ENCODE measurements at regions not wholly inside any gene's neighbourhood (a gene's known extent, or its start where the extent isn't known, plus 50 kb on each side); places are given as distances from the start of the nearest gene placed in this dataset.

GRCh38 chr1:182147951-182148350 lies 86.4 kb upstream of the ZNF648 start:
- DNase-seq (ENCODE audit: low read depth) = no peak
- in situ Hi-C loops (cut with HindIII; ENCODE audit: low pct_unique_long_range_greater_than_20kb, low sequenced_read_pairs) = no loop called here

GRCh38 chr1:182147136-182147820 lies 85.8 kb upstream of the ZNF648 start:
- in situ Hi-C loops (cut with HindIII; ENCODE audit: low pct_unique_long_range_greater_than_20kb, low sequenced_read_pairs) = no loop called here
- no peak for DNase-seq (ENCODE audit: low read depth)

- in situ Hi-C loops (cut with HindIII; ENCODE audit: low pct_unique_long_range_greater_than_20kb, low sequenced_read_pairs) = no loop called here
Measured at GRCh38 chr1:182146286-182146685, 84.8 kb upstream of the ZNF648 start.

GRCh38 chr1:182145441-182145840 lies 83.9 kb upstream of the ZNF648 start:
- no peak for DNase-seq (ENCODE audit: low read depth)
- in situ Hi-C loops (cut with HindIII; ENCODE audit: low pct_unique_long_range_greater_than_20kb, low sequenced_read_pairs) = no loop called here

More at GRCh38 chr1:182146286-182146685, 84.8 kb upstream of the ZNF648 start:
- DNase-seq (ENCODE audit: low read depth) = no peak

- no peak for DNase-seq (ENCODE audit: low read depth)
- in situ Hi-C loops (cut with HindIII; ENCODE audit: low pct_unique_long_range_greater_than_20kb, low sequenced_read_pairs) = no loop called here
Measured at GRCh38 chr1:182144646-182145030, 83.1 kb upstream of the ZNF648 start.

- no peak for DNase-seq (ENCODE audit: low read depth)
- in situ Hi-C loops (cut with HindIII; ENCODE audit: low pct_unique_long_range_greater_than_20kb, low sequenced_read_pairs) = no loop called here
Measured at GRCh38 chr1:182143825-182144645, 82.5 kb upstream of the ZNF648 start.

- in situ Hi-C loops (cut with HindIII; ENCODE audit: low pct_unique_long_range_greater_than_20kb, low sequenced_read_pairs) = no loop called here
- DNase-seq (ENCODE audit: low read depth) = peak; percentile 55
Measured at GRCh38 chr1:182143154-182143657, 81.7 kb upstream of the ZNF648 start.

- no peak for DNase-seq (ENCODE audit: low read depth)
- in situ Hi-C loops (cut with HindIII; ENCODE audit: low pct_unique_long_range_greater_than_20kb, low sequenced_read_pairs) = no loop called here
Measured at GRCh38 chr1:182142621-182143020, 81.1 kb upstream of the ZNF648 start.

GRCh38 chr1:182141040-182141439 lies 79.5 kb upstream of the ZNF648 start:
- DNase-seq (ENCODE audit: low read depth) = no peak
- in situ Hi-C loops (cut with HindIII; ENCODE audit: low pct_unique_long_range_greater_than_20kb, low sequenced_read_pairs) = no loop called here

- DNase-seq (ENCODE audit: low read depth) = no peak
- in situ Hi-C loops (cut with HindIII; ENCODE audit: low pct_unique_long_range_greater_than_20kb, low sequenced_read_pairs) = no loop called here
Measured at GRCh38 chr1:182139496-182139895, 78.0 kb upstream of the ZNF648 start.

- DNase-seq (ENCODE audit: low read depth) = no peak
- in situ Hi-C loops (cut with HindIII; ENCODE audit: low pct_unique_long_range_greater_than_20kb, low sequenced_read_pairs) = no loop called here
Measured at GRCh38 chr1:182137546-182137945, 76.0 kb upstream of the ZNF648 start.

- DNase-seq (ENCODE audit: low read depth) = no peak
- in situ Hi-C loops (cut with HindIII; ENCODE audit: low pct_unique_long_range_greater_than_20kb, low sequenced_read_pairs) = no loop called here
Measured at GRCh38 chr1:182135946-182136345, 74.4 kb upstream of the ZNF648 start.

- no peak for DNase-seq (ENCODE audit: low read depth)
- in situ Hi-C loops (cut with HindIII; ENCODE audit: low pct_unique_long_range_greater_than_20kb, low sequenced_read_pairs) = no loop called here
Measured at GRCh38 chr1:182134257-182134656, 72.7 kb upstream of the ZNF648 start.

- DNase-seq (ENCODE audit: low read depth) = no peak
- in situ Hi-C loops (cut with HindIII; ENCODE audit: low pct_unique_long_range_greater_than_20kb, low sequenced_read_pairs) = no loop called here
Measured at GRCh38 chr1:182133181-182133580, 71.7 kb upstream of the ZNF648 start.

GRCh38 chr1:182129398-182129797 lies 67.9 kb upstream of the ZNF648 start:
- DNase-seq (ENCODE audit: low read depth) = no peak
- in situ Hi-C loops (cut with HindIII; ENCODE audit: low pct_unique_long_range_greater_than_20kb, low sequenced_read_pairs) = no loop called here

- in situ Hi-C loops (cut with HindIII; ENCODE audit: low pct_unique_long_range_greater_than_20kb, low sequenced_read_pairs) = no loop called here
- DNase-seq (ENCODE audit: low read depth) = no peak
Measured at GRCh38 chr1:182128502-182128901, 67.0 kb upstream of the ZNF648 start.

GRCh38 chr1:182127656-182128055 lies 66.1 kb upstream of the ZNF648 start:
- DNase-seq (ENCODE audit: low read depth) = no peak
- in situ Hi-C loops (cut with HindIII; ENCODE audit: low pct_unique_long_range_greater_than_20kb, low sequenced_read_pairs) = no loop called here

- DNase-seq (ENCODE audit: low read depth) = no peak
- in situ Hi-C loops (cut with HindIII; ENCODE audit: low pct_unique_long_range_greater_than_20kb, low sequenced_read_pairs) = no loop called here
Measured at GRCh38 chr1:182126272-182126800, 64.8 kb upstream of the ZNF648 start.

GRCh38 chr1:182122913-182123260 lies 61.4 kb upstream of the ZNF648 start:
- in situ Hi-C loops (cut with HindIII; ENCODE audit: low pct_unique_long_range_greater_than_20kb, low sequenced_read_pairs) = no loop called here
- no peak for DNase-seq (ENCODE audit: low read depth)

Measured in Caki2 (cell line).